GM23338 (cell line): ENCODE measurements at regions not wholly inside any gene's neighbourhood (a gene's known extent, or its start where the extent isn't known, plus 50 kb on each side); places are given as distances from the start of the nearest gene placed in this dataset.

Source experiments
- ATAC-seq: fragments of 200-7000 bp; cut with Tn5 transposase; 3 replicates; pipeline ENCODE4 v1.9.1; 2020
- DNase-seq: peaks from one replicate; pipeline ENCODE4 v3.0.0-alpha.2; 2015; ENCODE audit warnings: low spot score
- H2AFZ ChIP-seq: fragments of 200-600 bp; sonication (generic); 2 replicates; pipeline ENCODE4 v1.8.0; 2016; ENCODE audit warnings: antibody characterized with exemption, mild to moderate bottlenecking, moderate library complexity
- H3F3A ChIP-seq: fragments of 200-600 bp; sonication (generic); replicated peaks from 2 replicates; pipeline ENCODE4 v1.8.0; 2017; ENCODE audit warnings: antibody characterized with exemption, mixed run types, low read depth
- H3K27ac ChIP-seq: fragments of 200-600 bp; sonication (generic); 2 replicates; pipeline ENCODE4 v1.6.1; 2016; ENCODE audit warnings: low read depth
- H3K27me3 ChIP-seq: fragments of 200-600 bp; sonication (generic); 2 replicates; pipeline ENCODE4 v1.8.0; 2016; ENCODE audit warnings: mild to moderate bottlenecking, mixed run types, moderate library complexity; ENCODE audit not compliant: insufficient read depth
- H3K36me3 ChIP-seq: fragments of 200-600 bp; sonication (generic); 2 replicates; pipeline ENCODE4 v1.8.0; 2016; ENCODE audit warnings: mild to moderate bottlenecking; ENCODE audit not compliant: insufficient read depth
- H3K4me1 ChIP-seq: fragments of 200-600 bp; sonication (generic); 2 replicates; pipeline ENCODE4 v1.8.0; 2016; ENCODE audit warnings: mild to moderate bottlenecking, moderate library complexity; ENCODE audit not compliant: insufficient read depth
- H3K4me2 ChIP-seq: fragments of 200-600 bp; sonication (generic); 2 replicates; pipeline ENCODE4 v1.7.1; 2017; ENCODE audit warnings: mixed run types
- H3K4me3 ChIP-seq: fragments of 200-600 bp; sonication (generic); 2 replicates; pipeline ENCODE4 v1.6.1; 2016; ENCODE audit warnings: mixed run types
- H3K79me2 ChIP-seq: fragments of 200-600 bp; sonication (generic); replicated peaks from 2 replicates; pipeline ENCODE4 v1.8.0; 2017; ENCODE audit warnings: mild to moderate bottlenecking; ENCODE audit not compliant: insufficient read depth
- H3K9me2 ChIP-seq: fragments of 200-600 bp; sonication (generic); 2 replicates; pipeline ENCODE4 v1.8.0; 2017; ENCODE audit not compliant: insufficient read depth
- H4K20me1 ChIP-seq: fragments of 200-600 bp; sonication (generic); replicated peaks from 2 replicates; pipeline ENCODE4 v1.8.0; 2017; ENCODE audit warnings: mild to moderate bottlenecking; ENCODE audit not compliant: insufficient read depth
- H3K27ac Mint-ChIP-seq: 2 replicates; pipeline ENCODE4 v1.8.0; 2020; ENCODE audit warnings: inconsistent platforms, mild to moderate bottlenecking, moderate library complexity, mixed read lengths
- H3K27me3 Mint-ChIP-seq: 3 replicates; pipeline ENCODE4 v1.8.0; 2022; ENCODE audit warnings: low read depth, mild to moderate bottlenecking, moderate library complexity, mixed read lengths, inconsistent platforms; ENCODE audit not compliant: insufficient read depth, poor library complexity
- H3K36me3 Mint-ChIP-seq: 3 replicates; pipeline ENCODE4 v1.8.0; 2021; ENCODE audit warnings: low read depth, mild to moderate bottlenecking, inconsistent platforms, moderate library complexity, mixed read lengths
- H3K4me1 Mint-ChIP-seq: 3 replicates; pipeline ENCODE4 v1.8.0; 2020; ENCODE audit warnings: mild to moderate bottlenecking, inconsistent platforms, mixed read lengths
- H3K4me3 Mint-ChIP-seq: 3 replicates; pipeline ENCODE4 v1.8.0; 2021; ENCODE audit warnings: moderate library complexity, mild to moderate bottlenecking, inconsistent platforms, mixed read lengths
- H3K9me3 Mint-ChIP-seq: 3 replicates; pipeline ENCODE4 v1.8.0; 2020; ENCODE audit warnings: moderate library complexity, mild to moderate bottlenecking, inconsistent platforms, mixed read lengths
- CREB1 ChIP-seq: fragments of 250-450 bp; sonication (Bioruptor Pico); IDR thresholded peaks from 2 replicates; pipeline ENCODE4 v1.5.0; 2020; ENCODE audit warnings: low read depth, mild to moderate bottlenecking, moderate library complexity
- ETS1 ChIP-seq: IDR thresholded peaks from 2 replicates; pipeline ENCODE4 v1.6.1; 2016; ENCODE audit warnings: antibody characterized with exemption
- EZH2 ChIP-seq: fragments of 200-600 bp; sonication (generic); IDR thresholded peaks from one replicate; pipeline ENCODE4 v1.8.0; 2017; ENCODE audit warnings: antibody characterized with exemption, mild to moderate bottlenecking, low read depth; ENCODE audit not compliant: unreplicated experiment
- EZH2phosphoT487 ChIP-seq: fragments of 200-600 bp; sonication (generic); IDR thresholded peaks from one replicate; pipeline ENCODE4 v1.8.1; 2018; ENCODE audit warnings: antibody characterized with exemption; ENCODE audit not compliant: unreplicated experiment
- JUNB ChIP-seq: IDR thresholded peaks from one replicate; pipeline ENCODE4 v1.6.1; 2016; ENCODE audit warnings: antibody characterized with exemption; ENCODE audit not compliant: unreplicated experiment
- NANOG ChIP-seq: IDR thresholded peaks from 2 replicates; pipeline ENCODE4 v1.6.1; 2016; ENCODE audit warnings: antibody characterized with exemption, borderline replicate concordance
- POLR2AphosphoS5 ChIP-seq: IDR thresholded peaks from 2 replicates; pipeline ENCODE4 v1.6.1; 2016; ENCODE audit warnings: antibody characterized with exemption, low read depth
- REST ChIP-seq: IDR thresholded peaks from one replicate; pipeline ENCODE4 v1.6.1; 2018; ENCODE audit warnings: antibody characterized with exemption; ENCODE audit not compliant: unreplicated experiment
- STAT1 ChIP-seq: IDR thresholded peaks from one replicate; pipeline ENCODE4 v1.6.1; 2016; ENCODE audit warnings: antibody characterized with exemption; ENCODE audit not compliant: unreplicated experiment
- ZNF114 ChIP-seq: fragments of 250-450 bp; sonication (Bioruptor Pico); IDR thresholded peaks from 2 replicates; pipeline ENCODE4 v1.5.0; 2020; ENCODE audit warnings: mild to moderate bottlenecking, moderate library complexity
- ZNF331 ChIP-seq: fragments of 250-450 bp; sonication (Bioruptor Pico); IDR thresholded peaks from 2 replicates; pipeline ENCODE4 v1.5.0; 2020; ENCODE audit warnings: low read depth, mild to moderate bottlenecking, moderate library complexity
- TF ChIP-seq, protein P1 (sequence below), 2 experiments: fragments of 200-600 bp in 1 of 2; sonication (generic) in 1 of 2; conservative IDR thresholded peaks; 2 replicates each; pipeline versions ENCODE4 v1.5.1 to v1.6.1; 2016 to 2017; ENCODE audit warnings: antibody characterized with exemption in 2 of 2, low read depth in 2 of 2, mild to moderate bottlenecking in 2 of 2, moderate library complexity in 1 of 2
- TF ChIP-seq, protein P2 (sequence below): fragments of 250-450 bp; sonication (Bioruptor Pico); IDR thresholded peaks from 2 replicates; pipeline ENCODE4 v1.5.0; 2020; ENCODE audit warnings: mild to moderate bottlenecking, moderate library complexity

DNA sequence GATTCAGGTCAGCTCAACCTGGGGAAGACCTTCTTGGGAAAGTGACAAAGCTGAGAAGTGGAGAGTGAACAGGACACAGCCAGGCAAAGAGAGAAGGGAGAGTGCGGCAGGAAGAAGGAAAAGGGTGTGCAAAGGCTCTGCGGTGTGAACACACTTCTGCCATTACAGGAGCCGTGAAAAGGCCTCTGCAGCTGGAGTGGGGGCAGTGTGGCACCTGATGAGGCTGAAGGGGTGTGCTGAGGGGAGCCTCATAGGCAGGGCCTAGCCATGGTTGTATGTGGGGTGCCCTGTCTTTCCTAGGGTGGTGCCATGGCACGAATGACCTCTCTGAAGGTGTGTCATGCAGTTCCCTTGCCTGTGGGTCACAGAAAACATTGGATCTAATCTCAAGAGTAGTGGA, 347.6 kb downstream of the CYRIA start:
- no peaks in the 10 kb centered on the region for H3K36me3 ChIP-seq
- no peaks in the 10 kb centered on the region for H3F3A ChIP-seq
- H3K79me2 ChIP-seq = no peaks in the 10 kb centered on the region
- ATAC-seq (no peak), DNase-seq (no peak)
- no peak overlapping the region for H3K4me3 ChIP-seq
- H3K9me3 Mint-ChIP-seq = no peaks in the 10 kb centered on the region
- no peak overlapping the region for H2AFZ ChIP-seq
- H3K27me3 Mint-ChIP-seq = peaks cover 18% of the 10 kb centered on the region
- no peak overlapping the region for H3K27ac ChIP-seq
- TF ChIP-seq JUNB = no peak
- TF ChIP-seq ETS1 = no peak
- no peak for TF ChIP-seq ZNF331
- TF ChIP-seq, protein P1, sequence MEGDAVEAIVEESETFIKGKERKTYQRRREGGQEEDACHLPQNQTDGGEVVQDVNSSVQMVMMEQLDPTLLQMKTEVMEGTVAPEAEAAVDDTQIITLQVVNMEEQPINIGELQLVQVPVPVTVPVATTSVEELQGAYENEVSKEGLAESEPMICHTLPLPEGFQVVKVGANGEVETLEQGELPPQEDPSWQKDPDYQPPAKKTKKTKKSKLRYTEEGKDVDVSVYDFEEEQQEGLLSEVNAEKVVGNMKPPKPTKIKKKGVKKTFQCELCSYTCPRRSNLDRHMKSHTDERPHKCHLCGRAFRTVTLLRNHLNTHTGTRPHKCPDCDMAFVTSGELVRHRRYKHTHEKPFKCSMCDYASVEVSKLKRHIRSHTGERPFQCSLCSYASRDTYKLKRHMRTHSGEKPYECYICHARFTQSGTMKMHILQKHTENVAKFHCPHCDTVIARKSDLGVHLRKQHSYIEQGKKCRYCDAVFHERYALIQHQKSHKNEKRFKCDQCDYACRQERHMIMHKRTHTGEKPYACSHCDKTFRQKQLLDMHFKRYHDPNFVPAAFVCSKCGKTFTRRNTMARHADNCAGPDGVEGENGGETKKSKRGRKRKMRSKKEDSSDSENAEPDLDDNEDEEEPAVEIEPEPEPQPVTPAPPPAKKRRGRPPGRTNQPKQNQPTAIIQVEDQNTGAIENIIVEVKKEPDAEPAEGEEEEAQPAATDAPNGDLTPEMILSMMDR (conservative IDR thresholded peaks at IDR 0.05; ENCODE audit: low read depth in 2 of 2) = no peak
- TF ChIP-seq EZH2 = no peak
- no peak for TF ChIP-seq CREB1
- TF ChIP-seq, protein P2, sequence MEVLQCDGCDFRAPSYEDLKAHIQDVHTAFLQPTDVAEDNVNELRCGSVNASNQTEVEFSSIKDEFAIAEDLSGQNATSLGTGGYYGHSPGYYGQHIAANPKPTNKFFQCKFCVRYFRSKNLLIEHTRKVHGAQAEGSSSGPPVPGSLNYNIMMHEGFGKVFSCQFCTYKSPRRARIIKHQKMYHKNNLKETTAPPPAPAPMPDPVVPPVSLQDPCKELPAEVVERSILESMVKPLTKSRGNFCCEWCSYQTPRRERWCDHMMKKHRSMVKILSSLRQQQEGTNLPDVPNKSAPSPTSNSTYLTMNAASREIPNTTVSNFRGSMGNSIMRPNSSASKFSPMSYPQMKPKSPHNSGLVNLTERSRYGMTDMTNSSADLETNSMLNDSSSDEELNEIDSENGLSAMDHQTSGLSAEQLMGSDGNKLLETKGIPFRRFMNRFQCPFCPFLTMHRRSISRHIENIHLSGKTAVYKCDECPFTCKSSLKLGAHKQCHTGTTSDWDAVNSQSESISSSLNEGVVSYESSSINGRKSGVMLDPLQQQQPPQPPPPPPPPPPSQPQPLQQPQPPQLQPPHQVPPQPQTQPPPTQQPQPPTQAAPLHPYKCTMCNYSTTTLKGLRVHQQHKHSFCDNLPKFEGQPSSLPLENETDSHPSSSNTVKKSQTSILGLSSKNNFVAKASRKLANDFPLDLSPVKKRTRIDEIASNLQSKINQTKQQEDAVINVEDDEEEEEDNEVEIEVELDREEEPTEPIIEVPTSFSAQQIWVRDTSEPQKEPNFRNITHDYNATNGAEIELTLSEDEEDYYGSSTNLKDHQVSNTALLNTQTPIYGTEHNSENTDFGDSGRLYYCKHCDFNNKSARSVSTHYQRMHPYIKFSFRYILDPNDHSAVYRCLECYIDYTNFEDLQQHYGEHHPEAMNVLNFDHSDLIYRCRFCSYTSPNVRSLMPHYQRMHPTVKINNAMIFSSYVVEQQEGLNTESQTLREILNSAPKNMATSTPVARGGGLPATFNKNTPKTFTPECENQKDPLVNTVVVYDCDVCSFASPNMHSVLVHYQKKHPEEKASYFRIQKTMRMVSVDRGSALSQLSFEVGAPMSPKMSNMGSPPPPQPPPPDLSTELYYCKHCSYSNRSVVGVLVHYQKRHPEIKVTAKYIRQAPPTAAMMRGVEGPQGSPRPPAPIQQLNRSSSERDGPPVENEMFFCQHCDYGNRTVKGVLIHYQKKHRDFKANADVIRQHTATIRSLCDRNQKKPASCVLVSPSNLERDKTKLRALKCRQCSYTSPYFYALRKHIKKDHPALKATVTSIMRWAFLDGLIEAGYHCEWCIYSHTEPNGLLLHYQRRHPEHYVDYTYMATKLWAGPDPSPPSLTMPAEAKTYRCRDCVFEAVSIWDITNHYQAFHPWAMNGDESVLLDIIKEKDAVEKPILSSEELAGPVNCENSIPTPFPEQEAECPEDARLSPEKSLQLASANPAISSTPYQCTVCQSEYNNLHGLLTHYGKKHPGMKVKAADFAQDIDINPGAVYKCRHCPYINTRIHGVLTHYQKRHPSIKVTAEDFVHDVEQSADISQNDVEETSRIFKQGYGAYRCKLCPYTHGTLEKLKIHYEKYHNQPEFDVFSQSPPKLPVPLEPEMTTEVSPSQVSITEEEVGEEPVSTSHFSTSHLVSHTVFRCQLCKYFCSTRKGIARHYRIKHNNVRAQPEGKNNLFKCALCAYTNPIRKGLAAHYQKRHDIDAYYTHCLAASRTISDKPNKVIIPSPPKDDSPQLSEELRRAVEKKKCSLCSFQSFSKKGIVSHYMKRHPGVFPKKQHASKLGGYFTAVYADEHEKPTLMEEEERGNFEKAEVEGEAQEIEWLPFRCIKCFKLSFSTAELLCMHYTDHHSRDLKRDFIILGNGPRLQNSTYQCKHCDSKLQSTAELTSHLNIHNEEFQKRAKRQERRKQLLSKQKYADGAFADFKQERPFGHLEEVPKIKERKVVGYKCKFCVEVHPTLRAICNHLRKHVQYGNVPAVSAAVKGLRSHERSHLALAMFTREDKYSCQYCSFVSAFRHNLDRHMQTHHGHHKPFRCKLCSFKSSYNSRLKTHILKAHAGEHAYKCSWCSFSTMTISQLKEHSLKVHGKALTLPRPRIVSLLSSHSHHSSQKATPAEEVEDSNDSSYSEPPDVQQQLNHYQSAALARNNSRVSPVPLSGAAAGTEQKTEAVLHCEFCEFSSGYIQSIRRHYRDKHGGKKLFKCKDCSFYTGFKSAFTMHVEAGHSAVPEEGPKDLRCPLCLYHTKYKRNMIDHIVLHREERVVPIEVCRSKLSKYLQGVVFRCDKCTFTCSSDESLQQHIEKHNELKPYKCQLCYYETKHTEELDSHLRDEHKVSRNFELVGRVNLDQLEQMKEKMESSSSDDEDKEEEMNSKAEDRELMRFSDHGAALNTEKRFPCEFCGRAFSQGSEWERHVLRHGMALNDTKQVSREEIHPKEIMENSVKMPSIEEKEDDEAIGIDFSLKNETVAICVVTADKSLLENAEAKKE = no peak
- TF ChIP-seq REST = no peak
- TF ChIP-seq POLR2AphosphoS5 = no peak
- no peak for TF ChIP-seq ZNF114 (CRISPR knock-in tag)
- TF ChIP-seq EZH2phosphoT487 = no peak
- TF ChIP-seq NANOG = no peak
- no peak for TF ChIP-seq STAT1
- no peak overlapping the region for H3K4me2 ChIP-seq
- H3K4me3 Mint-ChIP-seq = no peak overlapping the region
- no peaks in the 10 kb centered on the region for H3K9me2 ChIP-seq
- H3K4me1 ChIP-seq = 0 out of 2 replicates have a peak, but pooled peaks cover 6% of the 10 kb centered on the region
- H4K20me1 ChIP-seq = no peaks in the 10 kb centered on the region
- H3K36me3 Mint-ChIP-seq = no peaks in the 10 kb centered on the region
- peak overlapping the region; percentile 26; the same call in 1 of the 2 replicates for H3K27ac Mint-ChIP-seq
- no peaks in the 10 kb centered on the region for H3K27me3 ChIP-seq
- H3K4me1 Mint-ChIP-seq = peaks cover 16% of the 10 kb centered on the region
